NCI-H1417 (cell line): ENCODE measurements at regions not wholly inside any gene's neighbourhood (a gene's known extent, or its start where the extent isn't known, plus 50 kb on each side); places are given as distances from the start of the nearest gene placed in this dataset.
"Not testable (repeated sequence)": the region's sequence is repeated elsewhere in the genome, so short reads cannot be mapped to it uniquely, and the experiment has no call there.

Experiments
- DNase-seq, 3 experiments: peaks; one replicate each; lab custom pipeline; 2025; lab: John Stamatoyannopoulos, UW

- DNase-seq: no peak
Measured at GRCh38 chr15:53128652-53129051, 338.5 kb upstream of the ONECUT1 start.

- no peak for DNase-seq
Measured at GRCh38 chr15:53126144-53126543, 336.0 kb upstream of the ONECUT1 start.

GRCh38 chr15:53122818-53123217 lies 332.7 kb upstream of the ONECUT1 start:
- DNase-seq: no peak

GRCh38 chr15:53116915-53117314 lies 326.8 kb upstream of the ONECUT1 start:
- not testable (repeated sequence) for DNase-seq

GRCh38 chr15:53116169-53116568 lies 326.0 kb upstream of the ONECUT1 start:
- DNase-seq: no peak

GRCh38 chr15:53115563-53115962 lies 325.4 kb upstream of the ONECUT1 start:
- peak in 1 of 3 experiments; percentile 1 for DNase-seq

GRCh38 chr15:53114960-53115359 lies 324.8 kb upstream of the ONECUT1 start:
- DNase-seq: no peak

GRCh38 chr15:53110999-53111398 lies 320.9 kb upstream of the ONECUT1 start:
- DNase-seq: peak in 2 of 3 experiments; percentile 17 to 66

- no peak for DNase-seq
Measured at GRCh38 chr15:53108319-53108718, 318.2 kb upstream of the ONECUT1 start.

- no peak for DNase-seq
Measured at GRCh38 chr15:53107855-53108254, 317.7 kb upstream of the ONECUT1 start.

GRCh38 chr15:53106505-53107286 lies 316.6 kb upstream of the ONECUT1 start:
- DNase-seq: no peak

GRCh38 chr15:53102483-53102882 lies 312.3 kb upstream of the ONECUT1 start:
- DNase-seq: no peak

- no peak for DNase-seq
Measured at GRCh38 chr15:53080484-53080883, 290.3 kb upstream of the ONECUT1 start.

- DNase-seq: no peak
Measured at GRCh38 chr15:53074221-53074620, 284.1 kb upstream of the ONECUT1 start.

GRCh38 chr15:53072077-53072476 lies 281.9 kb upstream of the ONECUT1 start:
- DNase-seq: peak in 1 of 3 experiments; percentile 5

GRCh38 chr15:53068636-53069035 lies 278.5 kb upstream of the ONECUT1 start:
- DNase-seq: no peak

GRCh38 chr15:53059273-53060043 lies 269.3 kb upstream of the ONECUT1 start:
- no peak for DNase-seq

GRCh38 chr15:53046153-53046790 lies 256.1 kb upstream of the ONECUT1 start:
- DNase-seq: no peak

GRCh38 chr15:53038655-53038941 lies 248.5 kb upstream of the ONECUT1 start:
- DNase-seq: no peak

GRCh38 chr15:53037904-53038654 lies 247.9 kb upstream of the ONECUT1 start:
- DNase-seq: no peak

GRCh38 chr15:53036641-53037040 lies 246.5 kb upstream of the ONECUT1 start:
- no peak for DNase-seq

- no peak for DNase-seq
Measured at GRCh38 chr15:53034767-53035245, 244.7 kb upstream of the ONECUT1 start.
